Parathyroid adenoma (tissue), 2 donors: ENCODE measurements at regions not wholly inside any gene's neighbourhood (a gene's known extent, or its start where the extent isn't known, plus 50 kb on each side); places are given as distances from the start of the nearest gene placed in this dataset.

Source experiments
- H2AFZ ChIP-seq: fragments of 300-600 bp; sonication (generic); one replicate; pipeline ENCODE4 v1.7.0; 2017; ENCODE audit warnings: antibody characterized with exemption, mild to moderate bottlenecking
- H3K27ac ChIP-seq: fragments of 300-600 bp; sonication (generic); one replicate; pipeline ENCODE4 v1.7.0; 2017
- H3K27me3 ChIP-seq: fragments of 300-600 bp; sonication (generic); one replicate; pipeline ENCODE4 v1.7.0; 2017; ENCODE audit warnings: low read length; ENCODE audit not compliant: control insufficient read depth, insufficient read depth
- H3K36me3 ChIP-seq: fragments of 300-600 bp; sonication (generic); one replicate; pipeline ENCODE4 v1.7.0; 2017; ENCODE audit warnings: low read length; ENCODE audit not compliant: control insufficient read depth, insufficient read depth
- H3K4me1 ChIP-seq: fragments of 300-600 bp; sonication (generic); one replicate; pipeline ENCODE4 v1.7.0; 2017; ENCODE audit warnings: control low read depth
- H3K4me2 ChIP-seq: fragments of 300-600 bp; sonication (generic); one replicate; pipeline ENCODE4 v1.7.0; 2017; ENCODE audit warnings: low read length
- H3K4me3 ChIP-seq: fragments of 300-600 bp; sonication (generic); one replicate; pipeline ENCODE4 v1.7.0; 2017; ENCODE audit warnings: low read depth, low read length
- H3K79me2 ChIP-seq: fragments of 300-600 bp; sonication (generic); one replicate; pipeline ENCODE4 v1.7.0; 2017; ENCODE audit warnings: control low read depth
- H3K9ac ChIP-seq: fragments of 300-600 bp; sonication (generic); one replicate; pipeline ENCODE4 v1.7.0; 2017; ENCODE audit warnings: mild to moderate bottlenecking
- H3K9me3 ChIP-seq: fragments of 300-600 bp; sonication (generic); one replicate; pipeline ENCODE4 v1.7.0; 2017; ENCODE audit warnings: low read length; ENCODE audit not compliant: control insufficient read depth
- TF ChIP-seq, protein P1 (sequence below): fragments of 300-600 bp; sonication (generic); IDR thresholded peaks from one replicate; pipeline ENCODE4 v1.7.0; 2017; ENCODE audit warnings: antibody characterized with exemption, mild to moderate bottlenecking
- donor health status: primary hyperparathyroidism.

DNA sequence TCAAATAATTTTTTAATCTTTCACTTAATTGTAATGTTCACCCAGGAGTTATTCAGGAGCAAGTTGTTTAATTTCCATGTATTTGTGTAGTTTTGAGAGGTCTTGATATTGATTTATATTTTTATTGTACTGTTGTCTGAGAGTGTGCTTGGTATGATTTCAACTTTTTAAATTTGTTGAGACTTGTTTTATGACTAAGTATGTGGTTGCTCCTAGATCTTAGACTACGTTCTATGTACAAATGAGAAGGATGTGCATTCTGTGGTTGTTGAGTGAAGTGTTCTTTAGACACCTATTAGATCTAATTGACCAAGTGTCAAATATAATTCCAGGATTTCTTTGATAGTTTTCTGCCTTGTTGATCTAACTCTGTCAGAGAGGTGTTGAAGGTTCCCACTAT lies 353.3 kb upstream of the GNPDA2 start:
- H2AFZ ChIP-seq: no peak overlapping the region
- no peak overlapping the region for H3K9ac ChIP-seq
- H3K79me2 ChIP-seq: no peaks in the 10 kb centered on the region
- no peaks in the 10 kb centered on the region for H3K36me3 ChIP-seq
- no peaks in the 10 kb centered on the region for H3K27me3 ChIP-seq
- no peak overlapping the region for H3K4me3 ChIP-seq
- H3K27ac ChIP-seq: no peak overlapping the region
- H3K4me1 ChIP-seq: no peaks in the 10 kb centered on the region
- TF ChIP-seq, protein P1, sequence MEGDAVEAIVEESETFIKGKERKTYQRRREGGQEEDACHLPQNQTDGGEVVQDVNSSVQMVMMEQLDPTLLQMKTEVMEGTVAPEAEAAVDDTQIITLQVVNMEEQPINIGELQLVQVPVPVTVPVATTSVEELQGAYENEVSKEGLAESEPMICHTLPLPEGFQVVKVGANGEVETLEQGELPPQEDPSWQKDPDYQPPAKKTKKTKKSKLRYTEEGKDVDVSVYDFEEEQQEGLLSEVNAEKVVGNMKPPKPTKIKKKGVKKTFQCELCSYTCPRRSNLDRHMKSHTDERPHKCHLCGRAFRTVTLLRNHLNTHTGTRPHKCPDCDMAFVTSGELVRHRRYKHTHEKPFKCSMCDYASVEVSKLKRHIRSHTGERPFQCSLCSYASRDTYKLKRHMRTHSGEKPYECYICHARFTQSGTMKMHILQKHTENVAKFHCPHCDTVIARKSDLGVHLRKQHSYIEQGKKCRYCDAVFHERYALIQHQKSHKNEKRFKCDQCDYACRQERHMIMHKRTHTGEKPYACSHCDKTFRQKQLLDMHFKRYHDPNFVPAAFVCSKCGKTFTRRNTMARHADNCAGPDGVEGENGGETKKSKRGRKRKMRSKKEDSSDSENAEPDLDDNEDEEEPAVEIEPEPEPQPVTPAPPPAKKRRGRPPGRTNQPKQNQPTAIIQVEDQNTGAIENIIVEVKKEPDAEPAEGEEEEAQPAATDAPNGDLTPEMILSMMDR: no peak
- no peak overlapping the region for H3K4me2 ChIP-seq
- no peaks in the 10 kb centered on the region for H3K9me3 ChIP-seq

DNA sequence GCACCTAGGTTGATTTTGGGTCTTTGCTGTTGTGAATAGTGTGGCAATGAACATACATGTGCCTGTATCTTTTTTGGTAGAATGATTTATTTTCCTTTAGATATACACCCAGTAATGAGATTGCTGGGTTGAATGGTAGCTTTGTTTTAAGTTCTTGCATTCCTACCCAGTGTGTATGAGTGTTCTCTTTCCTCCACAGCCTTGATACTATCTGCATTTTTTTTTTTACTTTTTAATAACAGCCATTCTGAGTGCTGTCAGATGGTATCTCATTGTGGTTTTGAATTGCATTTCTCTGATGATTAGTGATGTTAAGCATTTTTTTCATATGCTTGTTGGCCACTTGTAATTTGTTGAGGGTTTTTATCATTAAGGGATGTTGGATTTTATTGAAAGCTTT lies 351.8 kb upstream of the GNPDA2 start:
- Histone ChIP-seq H3K27me3 (no peaks in the 10 kb centered on the region), H3K4me2 (no peak overlapping the region), H2AFZ (no peak overlapping the region), H3K4me1 (no peaks in the 10 kb centered on the region), H3K4me3 (no peak overlapping the region), H3K9ac (no peak overlapping the region), H3K79me2 (no peaks in the 10 kb centered on the region), H3K9me3 (no peaks in the 10 kb centered on the region), H3K36me3 (no peaks in the 10 kb centered on the region), H3K27ac (no peak overlapping the region)
- TF ChIP-seq, protein P1: no peak

DNA sequence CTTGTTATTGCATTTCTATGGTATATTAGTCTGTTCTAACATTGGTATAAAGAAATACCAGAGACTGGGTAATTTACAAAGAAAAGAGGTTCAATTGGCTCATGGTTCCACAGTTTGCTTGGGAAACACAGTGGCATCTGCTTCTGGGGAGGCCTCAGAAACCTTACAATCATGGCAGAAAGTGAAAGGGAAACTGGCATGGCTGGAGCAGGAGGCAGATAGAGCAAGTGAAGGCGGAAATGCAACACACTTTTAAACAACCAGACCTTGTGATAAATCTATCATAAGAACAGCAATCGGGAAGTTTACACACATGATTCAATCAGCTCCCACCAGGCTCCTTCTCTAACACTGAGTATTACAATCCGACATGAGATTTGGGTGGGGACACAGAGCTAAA lies 346.6 kb upstream of the GNPDA2 start:
- Histone ChIP-seq H3K27ac (no peak overlapping the region), H3K9ac (no peak overlapping the region), H3K36me3 (no peaks in the 10 kb centered on the region), H3K79me2 (no peaks in the 10 kb centered on the region), H3K4me2 (no peak overlapping the region), H2AFZ (no peak overlapping the region), H3K4me1 (no peaks in the 10 kb centered on the region), H3K9me3 (no peaks in the 10 kb centered on the region), H3K27me3 (no peaks in the 10 kb centered on the region), H3K4me3 (no peak overlapping the region)
- TF ChIP-seq, protein P1: no peak

DNA sequence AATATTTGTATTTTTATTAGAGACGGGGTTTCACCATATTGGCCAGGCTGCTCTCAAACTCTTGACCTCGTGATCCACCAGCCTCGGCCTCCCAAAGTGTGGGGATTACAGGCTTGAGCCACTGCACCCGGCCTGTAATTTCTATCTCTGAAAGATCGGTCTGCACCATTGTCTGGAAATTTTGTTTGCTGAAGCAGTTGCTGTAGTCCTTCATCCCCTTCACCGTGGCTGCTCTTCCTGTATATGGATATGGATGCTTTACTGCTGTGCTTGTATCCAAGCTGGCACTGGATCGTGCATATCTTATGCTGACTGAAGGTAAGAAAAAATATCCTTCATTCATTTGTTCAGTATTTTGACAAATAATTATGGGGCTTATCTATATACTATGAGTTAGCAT lies 338.4 kb upstream of the GNPDA2 start:
- Histone ChIP-seq H3K27ac (no peak overlapping the region), H3K36me3 (no peaks in the 10 kb centered on the region), H3K4me2 (no peak overlapping the region), H3K27me3 (no peaks in the 10 kb centered on the region), H3K9ac (no peak overlapping the region), H3K79me2 (no peaks in the 10 kb centered on the region), H2AFZ (no peak overlapping the region), H3K4me3 (no peak overlapping the region), H3K4me1 (no peaks in the 10 kb centered on the region), H3K9me3 (no peaks in the 10 kb centered on the region)
- TF ChIP-seq, protein P1: no peak

DNA sequence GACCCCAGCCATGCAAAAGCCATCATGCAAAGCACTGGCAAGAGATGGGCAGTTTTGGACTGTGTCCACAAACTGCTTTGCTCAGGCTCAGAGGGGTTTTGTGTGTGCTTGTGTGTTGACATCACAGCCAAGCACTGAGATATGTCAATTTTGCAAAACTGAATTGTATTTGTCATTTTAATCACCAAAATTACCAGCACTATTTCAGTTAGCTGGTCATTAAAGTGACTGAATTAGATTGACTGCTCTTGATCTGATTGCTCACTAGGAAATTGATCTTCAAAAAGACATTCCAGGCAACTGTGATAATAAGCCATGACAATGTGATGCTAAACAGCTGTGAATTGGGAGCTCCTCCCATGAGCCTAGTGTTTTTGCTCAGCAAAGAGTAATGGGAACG lies 337.3 kb upstream of the GNPDA2 start:
- Histone ChIP-seq H3K27ac (no peak overlapping the region), H3K79me2 (no peaks in the 10 kb centered on the region), H3K36me3 (no peaks in the 10 kb centered on the region), H3K27me3 (no peaks in the 10 kb centered on the region), H3K9ac (no peak overlapping the region), H3K4me3 (no peak overlapping the region), H3K4me2 (no peak overlapping the region), H3K9me3 (no peaks in the 10 kb centered on the region), H3K4me1 (no peaks in the 10 kb centered on the region), H2AFZ (no peak overlapping the region)
- TF ChIP-seq, protein P1: no peak
